ENCODE measurements at regions not wholly inside any gene's neighbourhood (a gene's known extent, or its start where the extent isn't known, plus 50 kb on each side); places are given as distances from the start of the nearest gene placed in this dataset.
"Not testable (repeated sequence)": the region's sequence is repeated elsewhere in the genome, so short reads cannot be mapped to it uniquely, and the experiment has no call there.

DNA sequence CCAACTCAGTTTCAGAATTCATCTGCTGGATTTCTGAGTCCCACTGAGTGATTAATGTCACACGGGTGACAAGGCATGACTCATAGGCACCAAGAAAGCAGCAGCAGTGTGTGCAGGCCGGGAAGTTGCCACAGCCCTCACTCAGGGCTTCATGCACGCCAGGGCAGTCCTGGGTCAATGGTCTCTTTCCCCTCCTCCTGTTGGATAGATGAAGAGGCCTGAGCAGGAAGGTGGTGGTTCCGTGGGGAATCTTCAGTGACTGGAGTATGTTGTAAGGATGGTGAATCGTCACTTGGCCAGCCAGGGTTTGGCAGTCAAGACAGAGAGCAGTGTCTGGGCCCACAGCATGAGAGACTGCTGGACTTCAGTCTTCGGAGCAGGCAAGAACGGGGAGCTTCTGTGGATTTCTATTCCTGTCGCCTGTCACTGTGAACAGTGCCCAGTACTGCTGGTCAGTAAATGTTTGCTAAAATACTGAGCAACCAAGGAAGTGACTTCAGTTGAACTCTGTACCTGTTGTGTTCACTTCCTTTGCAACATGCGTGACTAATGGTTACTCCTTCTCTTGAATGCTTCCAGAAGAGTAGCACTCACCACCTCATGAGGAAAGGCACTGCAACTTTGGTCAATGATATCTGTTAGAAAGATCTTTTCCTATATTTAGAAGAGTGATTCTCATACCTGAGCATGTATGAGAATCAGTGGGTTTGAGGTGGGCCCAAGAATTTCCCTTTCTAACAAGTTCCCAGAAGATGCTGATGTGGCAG, 62.0 kb upstream of the CD93 start:
- DNase-seq, result no peak

- no peak for DNase-seq
Observed at GRCh38 chr20:23147647-23147963, 61.5 kb upstream of the CD93 start.

DNA sequence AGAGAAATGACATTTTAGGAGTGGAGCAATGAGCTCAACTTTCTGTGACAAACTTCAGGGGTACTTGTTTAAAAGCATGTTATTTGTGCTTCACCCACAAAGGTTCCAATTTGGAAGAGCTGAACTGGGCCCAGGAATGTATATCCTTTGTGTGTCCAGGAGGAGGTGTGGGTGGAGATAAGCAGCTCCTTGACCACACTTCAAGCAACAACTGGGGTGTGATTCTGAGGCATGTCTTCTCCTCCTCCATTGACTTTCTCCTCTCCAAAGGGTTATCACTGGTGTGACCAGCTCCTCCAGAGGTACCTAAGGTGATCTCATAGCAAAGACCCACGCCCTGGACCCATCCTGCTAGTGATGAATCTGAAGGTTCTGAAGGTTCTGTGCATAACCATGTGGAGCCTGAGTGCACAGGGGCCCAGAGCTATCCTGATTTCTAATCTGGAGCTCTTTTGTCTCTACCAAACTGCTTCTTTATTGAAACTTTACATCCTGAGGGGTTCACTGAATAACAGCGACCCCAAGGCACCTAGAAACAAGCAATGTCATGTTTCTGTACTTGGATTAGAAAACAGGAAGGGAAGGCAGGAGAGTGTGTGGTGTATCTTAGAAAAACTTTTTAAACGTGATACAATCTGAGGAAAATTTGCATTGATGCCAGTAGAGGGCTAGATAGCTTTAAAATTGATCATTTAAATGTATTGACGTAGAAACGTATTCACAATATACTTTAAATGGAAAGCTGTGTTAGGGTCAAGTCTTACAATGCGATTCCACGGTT, 60.9 kb upstream of the CD93 start:
- DNase-seq, result no peak

GRCh38 chr20:23146181-23146580, 60.1 kb upstream of the CD93 start:
- no peak for DNase-seq

- no peak for DNase-seq
Observed at GRCh38 chr20:23145281-23145700, 59.2 kb upstream of the CD93 start.

GRCh38 chr20:23144856-23145255, 58.7 kb upstream of the CD93 start:
- peak in 1 of 2 experiments; percentile 27 for DNase-seq

DNA sequence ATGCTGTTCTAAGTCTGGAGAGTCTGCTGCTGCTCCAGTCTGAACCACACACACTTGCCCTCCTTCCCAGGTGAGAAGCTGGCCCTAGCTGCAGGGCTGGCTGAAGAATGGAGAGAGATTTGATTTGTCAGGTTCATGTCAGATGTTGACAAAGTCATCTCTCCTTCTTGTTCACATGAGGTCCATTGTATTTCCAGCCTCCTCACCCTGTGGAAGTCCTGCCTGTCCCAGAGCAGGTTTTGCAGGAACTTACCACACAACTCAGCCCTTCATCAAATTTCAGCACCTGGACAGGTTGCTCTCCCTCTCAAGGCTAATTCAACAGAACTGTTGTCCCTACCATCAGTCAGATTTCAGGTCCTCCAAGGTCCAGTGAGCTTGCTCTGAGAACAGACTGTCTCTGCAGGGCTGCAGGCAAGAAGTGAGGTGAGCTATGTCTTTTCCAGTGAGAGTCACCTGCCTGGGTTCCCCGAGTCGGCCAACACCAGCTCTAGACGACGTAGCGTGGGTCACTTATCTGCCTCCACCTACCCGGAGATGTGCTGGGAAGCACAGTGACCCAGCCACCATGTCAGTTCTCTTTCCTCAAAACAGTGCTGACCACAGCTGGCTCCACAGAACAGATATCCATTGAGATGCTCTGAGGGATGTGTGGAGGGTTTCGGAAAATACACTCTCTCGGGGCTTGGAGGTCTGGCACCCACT, 58.0 kb upstream of the CD93 start:
- DNase-seq, result no peak

- DNase-seq, result no peak
Observed at GRCh38 chr20:23143098-23143497, 57.0 kb upstream of the CD93 start.

DNA sequence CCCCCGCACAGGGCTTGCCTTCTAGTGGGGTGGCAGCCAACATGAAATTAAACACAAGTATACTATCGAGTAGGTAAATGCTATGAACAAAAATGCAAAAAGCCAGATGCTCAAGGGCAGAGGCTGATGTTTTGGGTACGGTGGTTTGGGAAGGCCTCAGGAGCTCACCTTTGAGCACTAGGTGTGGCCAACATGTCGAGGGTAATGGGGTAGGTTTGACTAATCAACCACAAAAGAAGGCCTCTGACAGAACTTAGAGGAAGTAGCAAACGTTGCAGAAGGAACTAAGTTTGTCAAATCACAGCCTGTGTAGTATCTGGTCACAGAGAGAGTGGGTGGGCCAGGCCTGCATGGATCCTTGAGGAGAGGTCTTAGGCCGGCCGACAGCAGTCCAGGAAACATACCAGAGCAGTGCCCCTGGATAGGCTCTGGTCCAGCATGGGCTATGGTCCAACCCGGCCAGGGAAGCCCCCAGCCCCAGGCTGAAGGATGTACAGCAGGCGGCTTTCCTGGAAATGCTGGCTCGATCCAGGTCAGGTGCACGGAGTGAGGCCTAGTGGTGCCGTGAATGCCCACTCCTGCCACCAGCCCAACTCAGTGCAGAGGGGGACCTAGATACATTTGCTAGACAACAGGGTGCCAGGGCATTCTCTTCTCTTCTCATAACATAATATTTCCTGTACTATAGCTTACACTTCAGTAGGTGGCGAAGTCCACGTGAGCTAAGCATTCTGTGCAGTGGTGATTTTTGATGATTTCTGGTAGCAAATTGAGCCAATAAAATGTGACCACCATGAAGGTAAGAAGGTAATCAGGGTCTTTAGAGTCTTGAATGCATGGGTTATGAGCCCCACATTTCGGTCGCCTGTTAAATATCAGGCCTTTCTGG, 56.3 kb upstream of the CD93 start:
- no peak for DNase-seq

- DNase-seq, result peak in 1 of 2 experiments; percentile 6
Observed at GRCh38 chr20:23141450-23142161, 55.5 kb upstream of the CD93 start.

- no peak for DNase-seq
Observed at GRCh38 chr20:23140991-23141390, 54.9 kb upstream of the CD93 start.

- DNase-seq, result not testable (repeated sequence)
Observed at GRCh38 chr20:23139984-23140383, 53.9 kb upstream of the CD93 start.

DNA sequence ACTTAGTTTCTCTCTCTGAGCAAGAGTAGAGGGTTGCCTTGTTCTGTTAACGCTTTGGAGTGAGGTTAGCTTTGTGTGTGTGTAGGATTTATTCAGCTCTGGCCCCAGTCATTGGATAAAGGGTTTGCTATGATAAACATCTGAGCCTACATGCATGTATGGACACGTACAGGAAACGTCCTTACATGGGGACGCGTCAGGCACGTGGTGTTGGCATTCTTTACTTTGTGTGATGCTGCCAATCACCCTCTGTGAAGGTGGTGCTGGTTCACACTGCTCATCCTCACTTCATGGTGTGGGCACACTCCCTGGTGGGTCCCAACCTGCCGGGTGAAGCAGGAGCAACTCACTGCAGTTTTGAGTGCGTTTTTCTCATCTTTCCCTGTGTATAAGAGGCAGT, 53.4 kb upstream of the CD93 start:
- no peak for DNase-seq

DNA sequence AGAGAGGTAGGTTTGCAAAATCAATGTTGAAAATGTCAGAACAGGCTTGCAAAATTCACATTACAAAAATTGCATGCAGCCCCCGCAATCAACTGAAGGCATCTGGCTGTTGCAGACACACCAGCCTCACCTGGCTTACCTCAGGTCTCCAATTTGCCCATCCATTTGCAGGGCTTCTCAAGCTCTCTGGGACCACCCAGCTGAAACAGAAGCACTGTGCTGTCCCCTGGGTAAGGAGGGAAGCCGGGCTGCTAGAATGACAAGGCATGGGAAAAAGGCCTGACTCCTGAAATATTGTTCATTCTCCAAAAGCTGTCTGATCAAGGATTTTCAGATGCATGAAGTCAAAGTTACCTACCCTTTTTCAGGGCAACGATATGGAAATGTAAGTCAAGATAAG, 52.6 kb upstream of the CD93 start:
- no peak for DNase-seq

DNA sequence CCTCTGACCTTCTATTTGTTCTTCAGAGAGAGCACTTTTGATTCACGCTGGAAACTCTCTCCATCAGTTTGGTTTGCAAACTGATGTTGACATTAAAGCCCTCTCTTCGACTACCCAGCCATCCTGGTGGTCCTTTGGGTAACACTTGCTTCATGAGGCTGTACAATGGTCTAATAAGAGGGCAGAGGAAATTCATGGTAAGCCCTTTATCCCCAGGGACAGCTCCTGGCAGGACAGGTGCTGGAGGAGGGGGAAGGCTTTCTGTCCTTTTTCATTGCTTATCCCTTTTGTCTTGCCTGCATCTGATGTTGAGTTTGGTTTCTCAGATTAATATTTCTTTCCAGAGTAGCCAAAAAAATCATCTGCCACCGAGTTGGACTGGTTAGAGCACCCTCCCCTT, 52.1 kb upstream of the CD93 start:
- no peak for DNase-seq

DNA sequence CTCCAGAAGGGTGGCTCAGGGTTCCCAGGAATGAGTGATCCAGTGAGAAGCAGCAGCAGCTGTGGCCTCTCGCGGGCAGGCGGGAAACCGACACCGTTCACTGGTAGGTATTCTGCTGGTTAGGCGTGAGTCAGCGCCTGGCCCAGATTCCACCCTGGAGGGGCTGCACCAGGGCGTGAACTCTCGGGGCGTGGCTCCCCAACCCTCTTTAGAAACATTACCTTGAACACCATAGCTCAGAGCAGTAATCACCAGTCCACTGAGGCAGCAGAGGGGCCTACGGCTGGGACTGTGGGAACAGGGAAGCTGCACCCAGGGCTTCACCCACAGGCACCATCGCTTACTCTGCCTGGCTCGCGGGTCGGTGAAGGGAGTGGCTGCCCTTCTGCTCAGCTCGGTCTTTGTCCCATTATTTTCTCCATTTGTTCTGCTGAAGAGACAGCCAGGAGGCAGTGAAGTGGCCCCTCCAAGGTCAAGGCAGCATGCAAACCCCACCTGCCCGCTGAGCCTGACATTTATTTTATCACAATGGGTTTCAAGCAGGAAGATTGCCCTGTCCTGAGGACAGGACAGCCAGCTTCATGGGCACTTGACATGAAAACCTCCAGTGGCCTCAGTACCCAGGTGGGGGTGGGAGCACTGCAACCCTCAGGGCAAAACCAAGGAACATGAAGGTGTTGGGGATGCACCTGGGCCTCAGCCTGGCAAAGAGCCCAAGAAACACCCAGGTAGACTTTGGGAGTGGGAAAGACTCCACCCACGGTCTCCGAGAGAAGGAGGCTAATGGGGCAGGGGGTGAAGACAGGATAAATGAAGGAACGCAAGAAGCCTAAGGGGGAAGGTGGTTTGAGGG, 51.0 kb upstream of the CD93 start:
- no peak for DNase-seq

DNA sequence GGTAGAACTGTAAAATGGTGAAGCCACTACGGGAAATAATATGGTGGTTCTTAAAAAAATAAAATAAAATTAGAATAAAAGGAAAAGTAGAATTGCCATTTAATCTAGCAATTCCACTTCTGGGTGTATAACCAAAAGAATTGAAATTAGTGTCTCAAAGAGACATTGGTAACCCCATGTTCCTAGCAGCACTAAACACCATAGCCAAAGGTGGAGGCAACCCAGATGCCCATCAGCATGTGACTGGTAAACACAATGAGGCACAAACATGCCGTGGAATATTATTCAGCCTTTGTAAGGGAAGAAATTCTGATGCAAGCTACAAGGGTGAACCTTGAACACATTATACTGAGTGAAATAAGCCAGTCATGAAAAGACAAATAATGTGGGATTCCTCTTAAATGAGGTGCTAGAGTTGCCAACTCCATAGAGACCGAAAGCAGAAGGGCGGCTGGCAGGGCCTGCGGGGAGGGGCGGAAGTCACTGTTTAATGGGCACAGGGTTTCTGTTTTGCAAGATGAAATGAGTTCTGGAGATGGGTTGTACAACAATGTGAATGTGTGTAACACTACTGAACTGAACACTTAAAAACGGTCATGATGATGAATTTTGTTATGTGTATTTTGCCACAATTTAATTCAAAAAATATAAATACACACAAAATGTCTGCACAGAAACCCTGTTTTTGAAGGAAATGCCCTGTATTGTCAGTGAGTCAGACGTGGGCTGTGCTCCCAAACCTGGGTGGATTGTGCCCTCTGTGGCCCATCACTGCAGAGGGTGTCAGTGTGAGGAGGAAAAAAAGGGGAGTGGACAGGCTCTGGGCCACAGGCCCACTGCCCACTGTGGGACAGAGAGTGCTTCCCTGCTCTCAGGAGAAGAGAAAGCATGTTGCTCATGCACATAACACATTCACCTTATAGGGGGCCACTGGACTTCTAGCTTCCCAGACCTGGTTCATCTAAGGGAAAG, 49.6 kb upstream of the CD93 start:
- DNase-seq, result no peak
